HCT116 (cell line): ENCODE measurements at regions not wholly inside any gene's neighbourhood (a gene's known extent, or its start where the extent isn't known, plus 50 kb on each side); places are given as distances from the start of the nearest gene placed in this dataset.

Experiments used
- ATAC-seq: fragments of 200-7000 bp; cut with Tn5 transposase; 2 replicates; pipeline ENCODE4 v1.9.1; 2020; ENCODE audit warnings: mild to moderate bottlenecking, moderate library complexity
- BruUV-seq: library from RNA; stranded (reverse); fragments of 400-500 nt; replicated peaks from 2 replicates; lab custom pipeline; 2021; lab: Mats Ljungman, UMichigan
- CTCF ChIA-PET: fragments of 300-600 bp; sonication (Branson Sonifier 250); formaldehyde crosslinking; loops from one replicate; lab custom pipeline; 2021; ENCODE audit warnings: antibody characterized with exemption; lab: Charles Lee
- POLR2A ChIA-PET: fragments of 300-600, 350-600 bp; sonication (Branson Sonifier 250); formaldehyde crosslinking; loops from one replicate; lab custom pipeline; 2021; ENCODE audit warnings: antibody characterized with exemption; lab: Charles Lee
- RAD21 ChIA-PET, 2 experiments: fragments of 300-600 bp; sonication (Branson Sonifier 250); formaldehyde crosslinking; loops; one replicate each; lab custom pipeline; 2023; ENCODE audit warnings: low total read pairs in 2 of 2; ENCODE audit not compliant: uncharacterized antibody in 2 of 2, unreplicated experiment in 2 of 2, low non-redundant PET in 1 of 2; lab: Charles Lee
- DNase-seq: peaks from one replicate; pipeline ENCODE4 v3.0.0-alpha.2; 2010; ENCODE audit warnings: low read depth, low spot score
- H2AFZ ChIP-seq: fragments of 200-600 bp; shearing (Covaris generic), sonication (generic); 2 replicates; pipeline ENCODE4 v1.6.1; 2017; ENCODE audit warnings: low read depth, mixed run types, mixed read lengths, antibody characterized with exemption, low read length; ENCODE audit not compliant: poor library complexity, severe bottlenecking
- H3K27ac ChIP-seq: 2 replicates; pipeline ENCODE4 v1.5.1; 2012; ENCODE audit warnings: low read depth, low read length
- H3K27me3 ChIP-seq: fragments of 200-600 bp; sonication (generic); 2 replicates; pipeline ENCODE4 v1.6.1; 2016; ENCODE audit warnings: mixed run types, low read length, mixed read lengths; ENCODE audit not compliant: insufficient read depth
- H3K36me3 ChIP-seq, 2 experiments: fragments of 200-500 bp in 1 of 2; fragments of 200-600 bp in 1 of 2; sonication (Bioruptor generic) in 1 of 2; sonication (generic) in 1 of 2; 2 replicates each; pipeline versions ENCODE4 v1.5.1 to v1.6.1; 2014 to 2016; ENCODE audit warnings: low read length in 2 of 2, inconsistent platforms in 1 of 2, mixed read lengths in 1 of 2, mixed run types in 1 of 2; ENCODE audit not compliant: insufficient read depth in 2 of 2, control insufficient read depth in 1 of 2
- H3K4me1 ChIP-seq, 2 experiments: fragments of 200-600 bp in 1 of 2; sonication (generic) in 1 of 2; 2 replicates each; pipeline versions ENCODE4 v1.5.1 to v1.6.1; 2012 to 2017; ENCODE audit warnings: low read length in 2 of 2, inconsistent platforms in 1 of 2, mild to moderate bottlenecking in 1 of 2, mixed read lengths in 1 of 2, mixed run types in 1 of 2, moderate library complexity in 1 of 2; ENCODE audit not compliant: insufficient read depth in 2 of 2, control insufficient read depth in 1 of 2
- H3K4me2 ChIP-seq: fragments of 200-600 bp; sonication (generic); 2 replicates; pipeline ENCODE4 v1.6.1; 2017; ENCODE audit warnings: mixed run types, low read length, mixed read lengths
- H3K4me3 ChIP-seq, 2 experiments: fragments of 200-600 bp in 1 of 2; sonication (generic) in 1 of 2; replicated peaks in 1 of 2; 2 replicates each; pipeline ENCODE4 v1.5.1; 2011 to 2016; ENCODE audit warnings: low read length in 2 of 2, control low read depth in 1 of 2, low read depth in 1 of 2, mild to moderate bottlenecking in 1 of 2, mixed read lengths in 1 of 2, mixed run types in 1 of 2
- H3K79me2 ChIP-seq: fragments of 200-600 bp; sonication (generic); 2 replicates; pipeline ENCODE4 v1.6.1; 2017; ENCODE audit warnings: mild to moderate bottlenecking, mixed run types, low read length, moderate library complexity, mixed read lengths; ENCODE audit not compliant: insufficient read depth
- H3K9ac ChIP-seq: fragments of 200-600 bp; sonication (generic); 2 replicates; pipeline ENCODE4 v1.6.1; 2016; ENCODE audit warnings: low read length, mixed read lengths
- H3K9me2 ChIP-seq: fragments of 200-600 bp; sonication (generic), shearing (Covaris generic); 2 replicates; pipeline ENCODE4 v1.6.1; 2017; ENCODE audit warnings: mixed run types, mild to moderate bottlenecking, moderate library complexity; ENCODE audit not compliant: insufficient read depth
- H3K9me3 ChIP-seq, 2 experiments: fragments of 200-500 bp in 1 of 2; fragments of 200-600 bp in 1 of 2; sonication (Bioruptor generic) in 1 of 2; sonication (generic) in 1 of 2; 2 replicates each; pipeline ENCODE4 v1.6.1; 2014 to 2017; ENCODE audit warnings: low read length in 2 of 2, mixed read lengths in 2 of 2, inconsistent platforms in 1 of 2, low read depth in 1 of 2, mild to moderate bottlenecking in 1 of 2, mixed run types in 1 of 2, moderate library complexity in 1 of 2; ENCODE audit not compliant: control insufficient read depth in 1 of 2, insufficient read depth in 1 of 2
- H4K20me1 ChIP-seq: fragments of 200-600 bp; sonication (generic), shearing (Covaris generic); 2 replicates; pipeline ENCODE4 v1.6.1; 2017; ENCODE audit warnings: mixed run types, mild to moderate bottlenecking, moderate library complexity; ENCODE audit not compliant: insufficient read depth
- CEBPB ChIP-seq: IDR thresholded peaks from 2 replicates; pipeline ENCODE4 v1.6.1; 2012; ENCODE audit warnings: low read depth
- EZH2phosphoT487 ChIP-seq: fragments of 200-600 bp; IDR thresholded peaks from 2 replicates; pipeline ENCODE4 v1.6.1; 2018; ENCODE audit warnings: antibody characterized with exemption, borderline replicate concordance
- FOSL1 ChIP-seq: IDR thresholded peaks from 2 replicates; pipeline ENCODE4 v1.6.1; 2012; ENCODE audit warnings: low read depth
- MAX ChIP-seq: IDR thresholded peaks from 2 replicates; pipeline ENCODE4 v1.6.1; 2012
- REST ChIP-seq: IDR thresholded peaks from 2 replicates; pipeline ENCODE4 v1.6.1; 2012; ENCODE audit warnings: low read depth
- SRF ChIP-seq: IDR thresholded peaks from 2 replicates; pipeline ENCODE4 v1.6.1; 2012; ENCODE audit warnings: low read depth
- ZBTB33 ChIP-seq: IDR thresholded peaks from 2 replicates; pipeline ENCODE4 v1.6.1; 2011; ENCODE audit warnings: mild to moderate bottlenecking, low read length, moderate library complexity; ENCODE audit not compliant: insufficient replicate concordance; ENCODE audit errors: extremely low read depth
- intact Hi-C: fragments of 100-400 bp; cut with micrococcal nuclease; formaldehyde crosslinking; loops from 2 replicates; pipeline ENCODE4 v1.10.0; 2022

- intact Hi-C loops: no loop called here
- Histone ChIP-seq H3K27ac (no peak overlapping the region), H3K9ac (no peak overlapping the region), H3K79me2 (no peaks in the 10 kb centered on the region), H3K36me3 (no peaks in the 10 kb centered on the region), H3K4me2 (no peak overlapping the region), H3K4me1 (no peaks in the 10 kb centered on the region; a peak in 1 of 4 replicates), H4K20me1 (no peaks in the 10 kb centered on the region), H2AFZ (no peak overlapping the region), H3K9me3 (no peaks in the 10 kb centered on the region), H3K9me2 (no peaks in the 10 kb centered on the region), H3K4me3 (no peak overlapping the region), H3K27me3 (no peaks in the 10 kb centered on the region)
- no TSS peak for BruUV-seq
- RAD21 ChIA-PET: no interaction called here
- CTCF ChIA-PET: no interaction called here
- no peak for TF ChIP-seq SRF
- ATAC-seq: no peak
- POLR2A ChIA-PET: no interaction called here
- DNase-seq: no peak
These were observed 78.3 kb upstream of the SSBP2 start for GRCh38 chr5:81829242-81829641.

- intact Hi-C loops: no loop called here
- ChIA-PET RAD21 (interaction anchor here in 1 of 2 experiments (0.7 kb wide), 1 partner anchor 8 kb away, joined by 3 read pairs; no protein-coding TSS in a partner anchor), POLR2A (no interaction called here)
- Histone ChIP-seq H3K79me2 (no peaks in the 10 kb centered on the region), H3K9me3 (no peaks in the 10 kb centered on the region), H3K4me3 (no peak overlapping the region), H3K4me2 (no peak overlapping the region), H2AFZ (no peak overlapping the region), H3K9ac (no peak overlapping the region)
- ATAC-seq: no peak
- no peak for TF ChIP-seq REST
- no peak for TF ChIP-seq MAX
- TF ChIP-seq CEBPB: no peak
- TF ChIP-seq ZBTB33: no peak
- no peak for TF ChIP-seq FOSL1
- TF ChIP-seq EZH2phosphoT487: no peak
- TF ChIP-seq, all 23 proteins: peak for 0
- CTCF ChIA-PET: interaction anchor here (4.0 kb wide), 1 partner anchor 11 kb away, joined by 15 read pairs; no protein-coding TSS in a partner anchor
- no peaks in the 10 kb centered on the region for H3K27me3 ChIP-seq
- H3K9me2 ChIP-seq: no peaks in the 10 kb centered on the region
- no peak overlapping the region for H3K27ac ChIP-seq
- BruUV-seq: no TSS peak
- no peaks in the 10 kb centered on the region for H3K36me3 ChIP-seq
- H4K20me1 ChIP-seq: no peaks in the 10 kb centered on the region
- no peak for DNase-seq
- no peaks in the 10 kb centered on the region; a peak in 1 of 4 replicates for H3K4me1 ChIP-seq
These were observed 76.6 kb upstream of the SSBP2 start for GRCh38 chr5:81827500-81827899.
